C4-2B (cell line): ENCODE measurements at regions not wholly inside any gene's neighbourhood (a gene's known extent, or its start where the extent isn't known, plus 50 kb on each side); places are given as distances from the start of the nearest gene placed in this dataset.

Experiments used
- ZFX ChIP-seq: fragments of 450-650 bp; IDR thresholded peaks from 2 replicates; pipeline ENCODE4 v1.6.1; 2017
- TF ChIP-seq, protein P1 (sequence below): fragments of 450-650 bp; conservative IDR thresholded peaks from 2 replicates; pipeline ENCODE4 v1.5.1; 2017; ENCODE audit warnings: mild to moderate bottlenecking

DNA sequence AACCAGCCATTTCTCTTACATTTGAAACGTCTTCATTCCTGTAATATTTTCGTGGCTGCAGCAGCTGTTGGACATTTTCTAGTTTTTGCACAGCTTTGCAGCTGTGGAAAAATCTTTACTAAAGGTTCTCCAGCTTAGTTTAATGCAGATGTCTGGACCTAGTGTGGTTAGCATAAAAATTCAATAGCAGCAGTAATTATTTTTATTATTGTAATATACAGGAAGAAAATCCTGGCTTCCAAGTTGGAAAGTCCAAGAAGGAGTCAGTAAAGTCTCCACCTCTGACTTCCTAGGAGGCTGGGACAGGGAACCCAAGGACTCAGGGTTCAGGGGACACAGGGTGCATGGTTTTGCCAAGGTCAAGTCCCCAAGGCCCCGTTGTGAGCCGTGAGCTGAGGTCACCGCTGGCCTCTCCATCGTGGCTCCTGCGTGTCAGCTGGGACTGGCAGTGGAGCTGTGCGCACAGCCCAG is 230.6 kb downstream of the FNDC1 start:
- TF ChIP-seq, protein P1, sequence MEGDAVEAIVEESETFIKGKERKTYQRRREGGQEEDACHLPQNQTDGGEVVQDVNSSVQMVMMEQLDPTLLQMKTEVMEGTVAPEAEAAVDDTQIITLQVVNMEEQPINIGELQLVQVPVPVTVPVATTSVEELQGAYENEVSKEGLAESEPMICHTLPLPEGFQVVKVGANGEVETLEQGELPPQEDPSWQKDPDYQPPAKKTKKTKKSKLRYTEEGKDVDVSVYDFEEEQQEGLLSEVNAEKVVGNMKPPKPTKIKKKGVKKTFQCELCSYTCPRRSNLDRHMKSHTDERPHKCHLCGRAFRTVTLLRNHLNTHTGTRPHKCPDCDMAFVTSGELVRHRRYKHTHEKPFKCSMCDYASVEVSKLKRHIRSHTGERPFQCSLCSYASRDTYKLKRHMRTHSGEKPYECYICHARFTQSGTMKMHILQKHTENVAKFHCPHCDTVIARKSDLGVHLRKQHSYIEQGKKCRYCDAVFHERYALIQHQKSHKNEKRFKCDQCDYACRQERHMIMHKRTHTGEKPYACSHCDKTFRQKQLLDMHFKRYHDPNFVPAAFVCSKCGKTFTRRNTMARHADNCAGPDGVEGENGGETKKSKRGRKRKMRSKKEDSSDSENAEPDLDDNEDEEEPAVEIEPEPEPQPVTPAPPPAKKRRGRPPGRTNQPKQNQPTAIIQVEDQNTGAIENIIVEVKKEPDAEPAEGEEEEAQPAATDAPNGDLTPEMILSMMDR: no peak
- TF ChIP-seq ZFX: no peak
